ENCODE measurements at regions not wholly inside any gene's neighbourhood (a gene's known extent, or its start where the extent isn't known, plus 50 kb on each side); places are given as distances from the start of the nearest gene placed in this dataset.

GRCh38 chr1:221939607-221940006 lies 197.7 kb upstream of the DUSP10 start:
- TF ChIP-seq CTCF (conservative IDR thresholded peaks at IDR 0.05; ENCODE audit: low read length) (peak; percentile 49), EZH2phosphoT487 (IDR thresholded peaks at IDR 0.05; ENCODE audit: borderline replicate concordance) (no peak)
